OCI-LY1 (cell line): ENCODE measurements at regions not wholly inside any gene's neighbourhood (a gene's known extent, or its start where the extent isn't known, plus 50 kb on each side); places are given as distances from the start of the nearest gene placed in this dataset.

Experiments used
- H2AFZ ChIP-seq: fragments of 200-600 bp; sonication (generic), shearing (Covaris generic); 2 replicates; pipeline ENCODE4 v1.6.0; 2014; ENCODE audit warnings: antibody characterized with exemption, mild to moderate bottlenecking, low read length
- H3F3A ChIP-seq: fragments of 200-600 bp; sonication (generic), shearing (Covaris generic); 2 replicates; pipeline ENCODE4 v1.6.0; 2014; ENCODE audit warnings: mild to moderate bottlenecking, antibody characterized with exemption, low read length, moderate library complexity; ENCODE audit not compliant: insufficient read depth
- H3K27ac ChIP-seq: fragments of 200-600 bp; sonication (generic); 2 replicates; pipeline ENCODE4 v1.5.1; 2014; ENCODE audit warnings: low read length, mixed run types, mild to moderate bottlenecking, low read depth; ENCODE audit not compliant: poor library complexity, severe bottlenecking
- H3K27me3 ChIP-seq: fragments of 200-600 bp; sonication (generic); 2 replicates; pipeline ENCODE4 v1.6.0; 2014; ENCODE audit warnings: antibody characterized with exemption, mild to moderate bottlenecking, low read length, moderate library complexity; ENCODE audit not compliant: insufficient read depth
- H3K36me3 ChIP-seq: fragments of 200-600 bp; sonication (generic); 2 replicates; pipeline ENCODE4 v1.6.1; 2014; ENCODE audit warnings: mild to moderate bottlenecking, antibody characterized with exemption, low read length, moderate library complexity, mixed read lengths; ENCODE audit not compliant: insufficient read depth
- H3K4me1 ChIP-seq: fragments of 200-600 bp; sonication (generic); 2 replicates; pipeline ENCODE4 v1.5.1; 2014; ENCODE audit warnings: mild to moderate bottlenecking, low read length, moderate library complexity; ENCODE audit not compliant: insufficient read depth, severe bottlenecking
- H3K4me2 ChIP-seq: fragments of 200-600 bp; sonication (generic), shearing (Covaris generic); 2 replicates; pipeline ENCODE4 v1.6.1; 2014; ENCODE audit warnings: low read length
- H3K4me3 ChIP-seq: fragments of 200-600 bp; sonication (generic); 2 replicates; pipeline ENCODE4 v1.5.1; 2014; ENCODE audit warnings: low read length, low read depth, mild to moderate bottlenecking, mixed read lengths; ENCODE audit not compliant: poor library complexity, severe bottlenecking
- H3K79me2 ChIP-seq: fragments of 200-600 bp; shearing (Covaris generic); 2 replicates; pipeline ENCODE4 v1.6.1; 2016; ENCODE audit warnings: mixed run types, low read length, mixed read lengths; ENCODE audit not compliant: insufficient read depth
- H3K9ac ChIP-seq: fragments of 200-600 bp; sonication (generic), shearing (Covaris generic); 2 replicates; pipeline ENCODE4 v1.6.1; 2014; ENCODE audit warnings: mild to moderate bottlenecking, low read length, mixed read lengths
- H3K9me2 ChIP-seq: fragments of 200-600 bp; sonication (generic), shearing (Covaris generic); 2 replicates; pipeline ENCODE4 v1.6.1; 2014; ENCODE audit warnings: low read depth, mild to moderate bottlenecking, low read length, mixed read lengths
- H3K9me3 ChIP-seq: fragments of 200-600 bp; shearing (Covaris generic); 2 replicates; pipeline ENCODE4 v1.6.1; 2014; ENCODE audit warnings: low read length, mixed read lengths
- H4K20me1 ChIP-seq: fragments of 200-600 bp; sonication (generic), shearing (Covaris generic); 2 replicates; pipeline ENCODE4 v1.6.0; 2016; ENCODE audit warnings: mild to moderate bottlenecking, low read length; ENCODE audit not compliant: insufficient read depth
- CTCF ChIP-seq: fragments of 200-600 bp; sonication (generic), shearing (Covaris generic); IDR thresholded peaks from 2 replicates; pipeline ENCODE4 v1.5.1; 2017; ENCODE audit warnings: mild to moderate bottlenecking, antibody characterized with exemption, low read length, moderate library complexity, mixed read lengths
- EZH2 ChIP-seq: fragments of 200-600 bp; sonication (generic), shearing (Covaris generic); IDR thresholded peaks from 2 replicates; pipeline ENCODE4 v1.8.0; 2017; ENCODE audit warnings: borderline replicate concordance, mixed run types, mild to moderate bottlenecking, antibody characterized with exemption, low read length, moderate library complexity, mixed read lengths

- H3K27ac ChIP-seq = no peak overlapping the region
Observed at GRCh38 chr3:59563966-59564365, 514.1 kb upstream of the CFAP20DC start.

GRCh38 chr3:59563072-59563605 is 513.3 kb upstream of the CFAP20DC start:
- H3K4me1 ChIP-seq = no peaks in the 10 kb centered on the region
- H3K9me3 ChIP-seq = no peaks in the 10 kb centered on the region
- H3K9me2 ChIP-seq = no peaks in the 10 kb centered on the region
- no peak overlapping the region for H3K4me2 ChIP-seq
- no peaks in the 10 kb centered on the region for H3K79me2 ChIP-seq
- TF ChIP-seq CTCF (no peak), EZH2 (no peak)
- H4K20me1 ChIP-seq = no peaks in the 10 kb centered on the region
- H2AFZ ChIP-seq = no peak overlapping the region
- no peaks in the 10 kb centered on the region for H3F3A ChIP-seq
- H3K36me3 ChIP-seq = no peaks in the 10 kb centered on the region
- no peak overlapping the region for H3K4me3 ChIP-seq
- no peak overlapping the region for H3K9ac ChIP-seq
- no peak overlapping the region for H3K27ac ChIP-seq
- H3K27me3 ChIP-seq = no peaks in the 10 kb centered on the region

More at GRCh38 chr3:59563966-59564365, 514.1 kb upstream of the CFAP20DC start:
- Histone ChIP-seq H3K36me3 (no peaks in the 10 kb centered on the region), H3K79me2 (no peaks in the 10 kb centered on the region), H2AFZ (no peak overlapping the region), H3F3A (no peaks in the 10 kb centered on the region), H3K9me3 (no peaks in the 10 kb centered on the region), H3K4me1 (no peaks in the 10 kb centered on the region), H3K4me2 (no peak overlapping the region), H3K4me3 (no peak overlapping the region), H4K20me1 (no peaks in the 10 kb centered on the region), H3K9me2 (no peaks in the 10 kb centered on the region), H3K27me3 (no peaks in the 10 kb centered on the region), H3K9ac (no peak overlapping the region)
- no peak for TF ChIP-seq CTCF
- TF ChIP-seq EZH2 = no peak

- Histone ChIP-seq H3K4me2 (no peak overlapping the region), H3K9ac (no peak overlapping the region), H3K79me2 (no peaks in the 10 kb centered on the region), H3K9me2 (no peaks in the 10 kb centered on the region), H3K9me3 (no peaks in the 10 kb centered on the region), H3F3A (no peaks in the 10 kb centered on the region), H3K4me3 (no peak overlapping the region), H3K27ac (no peak overlapping the region), H4K20me1 (no peaks in the 10 kb centered on the region), H2AFZ (no peak overlapping the region), H3K36me3 (no peaks in the 10 kb centered on the region), H3K4me1 (no peaks in the 10 kb centered on the region), H3K27me3 (no peaks in the 10 kb centered on the region)
- no peak for TF ChIP-seq CTCF
- no peak for TF ChIP-seq EZH2
Observed at GRCh38 chr3:59559721-59560435, 510.1 kb upstream of the CFAP20DC start.
